WTC11 (cell line): ENCODE measurements at regions not wholly inside any gene's neighbourhood (a gene's known extent, or its start where the extent isn't known, plus 50 kb on each side); places are given as distances from the start of the nearest gene placed in this dataset.

ENCODE experiments used
- ATAC-seq: fragments of 200-7000 bp; cut with Tn5 transposase; 2 replicates; pipeline ENCODE4 v1.10.0; 2021; ENCODE audit warnings: mild to moderate bottlenecking, moderate library complexity
- CTCF ChIA-PET: fragments of 300-600 bp; sonication (Branson Sonifier 250); formaldehyde crosslinking; loops from one replicate; lab custom pipeline; 2021; ENCODE audit warnings: antibody characterized with exemption; lab: Charles Lee
- POLR2A ChIA-PET: fragments of 350-600 bp; sonication (Branson Sonifier 250); formaldehyde crosslinking; loops from one replicate; lab custom pipeline; 2021; ENCODE audit warnings: antibody characterized with exemption; lab: Charles Lee
- DNase-seq: peaks from one replicate; pipeline ENCODE4 v3.0.0; 2021; ENCODE audit warnings: low spot score
- H3K27ac Mint-ChIP-seq: 2 replicates; pipeline ENCODE4 v1.8.0; 2021; ENCODE audit warnings: mixed read lengths
- H3K27me3 Mint-ChIP-seq: 2 replicates; pipeline ENCODE4 v1.8.0; 2021; ENCODE audit warnings: low read depth, mild to moderate bottlenecking, moderate library complexity, mixed read lengths
- H3K36me3 Mint-ChIP-seq: 2 replicates; pipeline ENCODE4 v1.8.0; 2021; ENCODE audit warnings: mixed read lengths
- H3K4me1 Mint-ChIP-seq: 2 replicates; pipeline ENCODE4 v1.8.0; 2022; ENCODE audit warnings: mixed read lengths
- H3K4me3 Mint-ChIP-seq: 2 replicates; pipeline ENCODE4 v1.8.0; 2021; ENCODE audit warnings: mild to moderate bottlenecking, moderate library complexity, mixed read lengths
- H3K9me3 Mint-ChIP-seq: 2 replicates; pipeline ENCODE4 v1.8.0; 2021; ENCODE audit warnings: mixed read lengths
- ATF1 ChIP-seq: sonication (generic); formaldehyde crosslinking; IDR thresholded peaks from 2 replicates; pipeline ENCODE4 v1.8.1; 2023; ENCODE audit warnings: mild to moderate bottlenecking, moderate library complexity, missing genetic modification reagents
- E2F4 ChIP-seq: sonication (generic); formaldehyde crosslinking; IDR thresholded peaks from 2 replicates; pipeline ENCODE4 v1.8.1; 2022; ENCODE audit warnings: low read depth, mild to moderate bottlenecking, moderate library complexity, missing genetic modification reagents, borderline replicate concordance
- JAZF1 ChIP-seq: fragments of 250-450 bp; sonication (Bioruptor Pico); IDR thresholded peaks from 2 replicates; pipeline ENCODE4 v1.9.0; 2021; ENCODE audit warnings: moderate library complexity, mild to moderate bottlenecking, inconsistent platforms
- MAX ChIP-seq: sonication (generic); formaldehyde crosslinking; IDR thresholded peaks from 2 replicates; pipeline ENCODE4 v1.8.0; 2022; ENCODE audit warnings: mild to moderate bottlenecking, missing genetic modification reagents
- MXD4 ChIP-seq: fragments of 250-450 bp; sonication (Bioruptor Pico); IDR thresholded peaks from 2 replicates; pipeline ENCODE4 v1.8.0; 2021; ENCODE audit warnings: mild to moderate bottlenecking, moderate library complexity, borderline replicate concordance
- MYBL2 ChIP-seq: sonication (generic); formaldehyde crosslinking; IDR thresholded peaks from 2 replicates; pipeline ENCODE4 v1.8.1; 2023; ENCODE audit warnings: mild to moderate bottlenecking, moderate library complexity, missing genetic modification reagents
- NFE2L1 ChIP-seq: sonication (generic); formaldehyde crosslinking; IDR thresholded peaks from 2 replicates; pipeline ENCODE4 v1.8.1; 2023; ENCODE audit warnings: missing genetic modification reagents
- NR2C2 ChIP-seq: sonication (generic); formaldehyde crosslinking; IDR thresholded peaks from 2 replicates; pipeline ENCODE4 v1.8.0; 2022; ENCODE audit warnings: mild to moderate bottlenecking, missing genetic modification reagents
- TEAD4 ChIP-seq: sonication (generic); formaldehyde crosslinking; IDR thresholded peaks from 2 replicates; pipeline ENCODE4 v1.8.0; 2022; ENCODE audit warnings: mild to moderate bottlenecking, missing genetic modification reagents
- ZNF263 ChIP-seq: sonication (generic); formaldehyde crosslinking; IDR thresholded peaks from 2 replicates; pipeline ENCODE4 v1.8.1; 2022; ENCODE audit warnings: low read depth, mild to moderate bottlenecking, moderate library complexity, missing genetic modification reagents
- ZNF317 ChIP-seq: sonication (generic); formaldehyde crosslinking; IDR thresholded peaks from 2 replicates; pipeline ENCODE4 v1.8.1; 2023; ENCODE audit warnings: low read depth, mild to moderate bottlenecking, moderate library complexity, missing genetic modification reagents, borderline replicate concordance
- TF ChIP-seq, protein P1 (sequence below): sonication (generic); formaldehyde crosslinking; IDR thresholded peaks from 2 replicates; pipeline ENCODE4 v1.8.1; 2022; ENCODE audit warnings: mild to moderate bottlenecking, missing genetic modification reagents, moderate library complexity, borderline replicate concordance
- TF ChIP-seq, protein P2 (sequence below): fragments of 250-450 bp; sonication (Bioruptor Pico); IDR thresholded peaks from 2 replicates; pipeline ENCODE4 v1.9.0; 2021; ENCODE audit warnings: mild to moderate bottlenecking
- TF ChIP-seq, protein P3 (sequence below): sonication (generic); formaldehyde crosslinking; IDR thresholded peaks from 2 replicates; pipeline ENCODE4 v1.8.0; 2023; ENCODE audit warnings: missing genetic modification reagents, mild to moderate bottlenecking, borderline replicate concordance
- TF ChIP-seq, protein P4 (sequence below): sonication (generic); formaldehyde crosslinking; IDR thresholded peaks from 2 replicates; pipeline ENCODE4 v1.8.0; 2022; ENCODE audit warnings: mild to moderate bottlenecking, missing genetic modification reagents

DNA sequence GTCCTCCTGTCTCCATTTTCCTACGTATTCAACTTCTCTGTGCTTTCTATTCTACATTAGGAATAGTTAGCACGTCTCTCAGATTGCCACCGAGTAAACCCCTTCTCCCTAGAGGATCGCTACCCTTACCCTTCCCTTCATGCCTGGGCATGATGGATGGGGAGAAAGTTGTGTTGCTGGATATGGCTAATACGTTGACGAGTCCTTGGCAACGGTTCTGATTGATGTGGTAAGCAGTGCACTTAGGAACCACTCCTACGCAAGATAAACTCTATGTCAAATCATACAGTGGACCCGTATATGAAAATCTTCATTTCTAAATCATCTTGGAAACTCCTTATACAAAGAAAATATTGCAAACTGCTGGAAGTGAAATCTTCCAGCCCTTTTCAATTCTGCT, 224.5 kb downstream of the EFNB2 start (continued):
- TF ChIP-seq, protein P1, sequence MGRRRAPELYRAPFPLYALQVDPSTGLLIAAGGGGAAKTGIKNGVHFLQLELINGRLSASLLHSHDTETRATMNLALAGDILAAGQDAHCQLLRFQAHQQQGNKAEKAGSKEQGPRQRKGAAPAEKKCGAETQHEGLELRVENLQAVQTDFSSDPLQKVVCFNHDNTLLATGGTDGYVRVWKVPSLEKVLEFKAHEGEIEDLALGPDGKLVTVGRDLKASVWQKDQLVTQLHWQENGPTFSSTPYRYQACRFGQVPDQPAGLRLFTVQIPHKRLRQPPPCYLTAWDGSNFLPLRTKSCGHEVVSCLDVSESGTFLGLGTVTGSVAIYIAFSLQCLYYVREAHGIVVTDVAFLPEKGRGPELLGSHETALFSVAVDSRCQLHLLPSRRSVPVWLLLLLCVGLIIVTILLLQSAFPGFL: no peak

DNA sequence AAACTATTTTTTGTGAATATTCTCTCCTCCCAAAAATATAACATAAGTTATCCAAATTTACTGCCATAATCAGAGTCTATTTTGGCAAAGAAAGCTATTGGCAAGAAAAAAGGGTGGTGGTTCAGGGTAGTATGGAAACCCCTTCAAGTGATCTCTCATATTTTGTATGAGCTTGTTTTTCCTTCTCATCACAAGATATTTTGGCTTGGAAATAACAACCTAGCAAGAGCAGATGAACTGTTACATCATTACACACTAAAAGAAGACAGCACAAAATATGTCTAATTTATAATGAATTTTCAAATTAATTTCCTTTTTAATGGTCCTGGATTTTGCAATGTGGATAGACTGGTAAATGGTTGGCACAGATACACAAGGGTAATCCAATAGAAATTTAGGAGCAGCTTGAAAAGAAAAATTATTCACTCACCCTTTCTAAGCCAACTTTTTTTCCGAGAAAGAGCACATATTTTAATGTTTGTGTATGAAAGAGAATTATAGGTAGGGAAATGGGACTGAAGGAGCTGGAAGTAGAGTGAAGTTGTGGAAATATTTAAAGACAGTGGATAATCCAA, 225.1 kb downstream of the EFNB2 start:
- TF ChIP-seq NR2C2 (no peak), NFE2L1 (CRISPR knock-in tag) (no peak), ATF1 (CRISPR knock-in tag) (no peak), JAZF1 (CRISPR knock-in tag) (no peak), ZNF263 (no peak), MXD4 (CRISPR knock-in tag) (no peak), TEAD4 (CRISPR knock-in tag) (no peak), MAX (no peak), ZNF317 (CRISPR knock-in tag) (no peak), E2F4 (CRISPR knock-in tag) (no peak), MYBL2 (CRISPR knock-in tag) (no peak)
- TF ChIP-seq, protein P2, sequence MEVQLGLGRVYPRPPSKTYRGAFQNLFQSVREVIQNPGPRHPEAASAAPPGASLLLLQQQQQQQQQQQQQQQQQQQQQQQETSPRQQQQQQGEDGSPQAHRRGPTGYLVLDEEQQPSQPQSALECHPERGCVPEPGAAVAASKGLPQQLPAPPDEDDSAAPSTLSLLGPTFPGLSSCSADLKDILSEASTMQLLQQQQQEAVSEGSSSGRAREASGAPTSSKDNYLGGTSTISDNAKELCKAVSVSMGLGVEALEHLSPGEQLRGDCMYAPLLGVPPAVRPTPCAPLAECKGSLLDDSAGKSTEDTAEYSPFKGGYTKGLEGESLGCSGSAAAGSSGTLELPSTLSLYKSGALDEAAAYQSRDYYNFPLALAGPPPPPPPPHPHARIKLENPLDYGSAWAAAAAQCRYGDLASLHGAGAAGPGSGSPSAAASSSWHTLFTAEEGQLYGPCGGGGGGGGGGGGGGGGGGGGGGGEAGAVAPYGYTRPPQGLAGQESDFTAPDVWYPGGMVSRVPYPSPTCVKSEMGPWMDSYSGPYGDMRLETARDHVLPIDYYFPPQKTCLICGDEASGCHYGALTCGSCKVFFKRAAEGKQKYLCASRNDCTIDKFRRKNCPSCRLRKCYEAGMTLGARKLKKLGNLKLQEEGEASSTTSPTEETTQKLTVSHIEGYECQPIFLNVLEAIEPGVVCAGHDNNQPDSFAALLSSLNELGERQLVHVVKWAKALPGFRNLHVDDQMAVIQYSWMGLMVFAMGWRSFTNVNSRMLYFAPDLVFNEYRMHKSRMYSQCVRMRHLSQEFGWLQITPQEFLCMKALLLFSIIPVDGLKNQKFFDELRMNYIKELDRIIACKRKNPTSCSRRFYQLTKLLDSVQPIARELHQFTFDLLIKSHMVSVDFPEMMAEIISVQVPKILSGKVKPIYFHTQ: no peak
- TF ChIP-seq, protein P3, sequence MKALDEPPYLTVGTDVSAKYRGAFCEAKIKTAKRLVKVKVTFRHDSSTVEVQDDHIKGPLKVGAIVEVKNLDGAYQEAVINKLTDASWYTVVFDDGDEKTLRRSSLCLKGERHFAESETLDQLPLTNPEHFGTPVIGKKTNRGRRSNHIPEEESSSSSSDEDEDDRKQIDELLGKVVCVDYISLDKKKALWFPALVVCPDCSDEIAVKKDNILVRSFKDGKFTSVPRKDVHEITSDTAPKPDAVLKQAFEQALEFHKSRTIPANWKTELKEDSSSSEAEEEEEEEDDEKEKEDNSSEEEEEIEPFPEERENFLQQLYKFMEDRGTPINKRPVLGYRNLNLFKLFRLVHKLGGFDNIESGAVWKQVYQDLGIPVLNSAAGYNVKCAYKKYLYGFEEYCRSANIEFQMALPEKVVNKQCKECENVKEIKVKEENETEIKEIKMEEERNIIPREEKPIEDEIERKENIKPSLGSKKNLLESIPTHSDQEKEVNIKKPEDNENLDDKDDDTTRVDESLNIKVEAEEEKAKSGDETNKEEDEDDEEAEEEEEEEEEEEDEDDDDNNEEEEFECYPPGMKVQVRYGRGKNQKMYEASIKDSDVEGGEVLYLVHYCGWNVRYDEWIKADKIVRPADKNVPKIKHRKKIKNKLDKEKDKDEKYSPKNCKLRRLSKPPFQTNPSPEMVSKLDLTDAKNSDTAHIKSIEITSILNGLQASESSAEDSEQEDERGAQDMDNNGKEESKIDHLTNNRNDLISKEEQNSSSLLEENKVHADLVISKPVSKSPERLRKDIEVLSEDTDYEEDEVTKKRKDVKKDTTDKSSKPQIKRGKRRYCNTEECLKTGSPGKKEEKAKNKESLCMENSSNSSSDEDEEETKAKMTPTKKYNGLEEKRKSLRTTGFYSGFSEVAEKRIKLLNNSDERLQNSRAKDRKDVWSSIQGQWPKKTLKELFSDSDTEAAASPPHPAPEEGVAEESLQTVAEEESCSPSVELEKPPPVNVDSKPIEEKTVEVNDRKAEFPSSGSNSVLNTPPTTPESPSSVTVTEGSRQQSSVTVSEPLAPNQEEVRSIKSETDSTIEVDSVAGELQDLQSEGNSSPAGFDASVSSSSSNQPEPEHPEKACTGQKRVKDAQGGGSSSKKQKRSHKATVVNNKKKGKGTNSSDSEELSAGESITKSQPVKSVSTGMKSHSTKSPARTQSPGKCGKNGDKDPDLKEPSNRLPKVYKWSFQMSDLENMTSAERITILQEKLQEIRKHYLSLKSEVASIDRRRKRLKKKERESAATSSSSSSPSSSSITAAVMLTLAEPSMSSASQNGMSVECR (CRISPR knock-in tag): no peak
- TF ChIP-seq, protein P4, sequence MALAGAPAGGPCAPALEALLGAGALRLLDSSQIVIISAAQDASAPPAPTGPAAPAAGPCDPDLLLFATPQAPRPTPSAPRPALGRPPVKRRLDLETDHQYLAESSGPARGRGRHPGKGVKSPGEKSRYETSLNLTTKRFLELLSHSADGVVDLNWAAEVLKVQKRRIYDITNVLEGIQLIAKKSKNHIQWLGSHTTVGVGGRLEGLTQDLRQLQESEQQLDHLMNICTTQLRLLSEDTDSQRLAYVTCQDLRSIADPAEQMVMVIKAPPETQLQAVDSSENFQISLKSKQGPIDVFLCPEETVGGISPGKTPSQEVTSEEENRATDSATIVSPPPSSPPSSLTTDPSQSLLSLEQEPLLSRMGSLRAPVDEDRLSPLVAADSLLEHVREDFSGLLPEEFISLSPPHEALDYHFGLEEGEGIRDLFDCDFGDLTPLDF (CRISPR knock-in tag): no peak
- ChIA-PET POLR2A (no interaction called here), CTCF (no interaction called here)
- Mint-ChIP-seq H3K4me3 (no peak overlapping the region), H3K4me1 (peaks cover 16% of the 10 kb centered on the region), H3K27ac (no peak overlapping the region), H3K9me3 (peaks cover 28% of the 10 kb centered on the region), H3K27me3 (no peaks in the 10 kb centered on the region), H3K36me3 (peaks cover 17% of the 10 kb centered on the region)
- ATAC-seq: no peak
- no peak for DNase-seq
